Retinal pigment epithelial cell (primary cell): ENCODE measurements at regions not wholly inside any gene's neighbourhood (a gene's known extent, or its start where the extent isn't known, plus 50 kb on each side); places are given as distances from the start of the nearest gene placed in this dataset.
"Not testable (repeated sequence)": the region's sequence is repeated elsewhere in the genome, so short reads cannot be mapped to it uniquely, and the experiment has no call there.

Experiments
- DNase-seq: peaks from one replicate; pipeline ENCODE4 v3.0.0-alpha.2; 2010; ENCODE audit warnings: low read depth
- H3K4me3 ChIP-seq: 2 replicates; pipeline ENCODE4 v1.5.1; 2011; ENCODE audit warnings: mild to moderate bottlenecking, low read length, control low read depth, moderate library complexity
- CTCF ChIP-seq: conservative IDR thresholded peaks from 2 replicates; pipeline ENCODE4 v1.5.1; 2011; ENCODE audit warnings: low read depth, low read length, control low read depth, inconsistent platforms

GRCh38 chr10:9848981-9849380 lies 1168.7 kb upstream of the CELF2 start:
- TF ChIP-seq CTCF: no peak
- DNase-seq: no peak
- no peak overlapping the region for H3K4me3 ChIP-seq

GRCh38 chr10:9850415-9850814 lies 1167.3 kb upstream of the CELF2 start:
- no peak for TF ChIP-seq CTCF
- no peak overlapping the region for H3K4me3 ChIP-seq
- DNase-seq: no peak

GRCh38 chr10:9851808-9852207 lies 1165.9 kb upstream of the CELF2 start:
- H3K4me3 ChIP-seq: no peak overlapping the region
- no peak for TF ChIP-seq CTCF
- DNase-seq: no peak

DNA sequence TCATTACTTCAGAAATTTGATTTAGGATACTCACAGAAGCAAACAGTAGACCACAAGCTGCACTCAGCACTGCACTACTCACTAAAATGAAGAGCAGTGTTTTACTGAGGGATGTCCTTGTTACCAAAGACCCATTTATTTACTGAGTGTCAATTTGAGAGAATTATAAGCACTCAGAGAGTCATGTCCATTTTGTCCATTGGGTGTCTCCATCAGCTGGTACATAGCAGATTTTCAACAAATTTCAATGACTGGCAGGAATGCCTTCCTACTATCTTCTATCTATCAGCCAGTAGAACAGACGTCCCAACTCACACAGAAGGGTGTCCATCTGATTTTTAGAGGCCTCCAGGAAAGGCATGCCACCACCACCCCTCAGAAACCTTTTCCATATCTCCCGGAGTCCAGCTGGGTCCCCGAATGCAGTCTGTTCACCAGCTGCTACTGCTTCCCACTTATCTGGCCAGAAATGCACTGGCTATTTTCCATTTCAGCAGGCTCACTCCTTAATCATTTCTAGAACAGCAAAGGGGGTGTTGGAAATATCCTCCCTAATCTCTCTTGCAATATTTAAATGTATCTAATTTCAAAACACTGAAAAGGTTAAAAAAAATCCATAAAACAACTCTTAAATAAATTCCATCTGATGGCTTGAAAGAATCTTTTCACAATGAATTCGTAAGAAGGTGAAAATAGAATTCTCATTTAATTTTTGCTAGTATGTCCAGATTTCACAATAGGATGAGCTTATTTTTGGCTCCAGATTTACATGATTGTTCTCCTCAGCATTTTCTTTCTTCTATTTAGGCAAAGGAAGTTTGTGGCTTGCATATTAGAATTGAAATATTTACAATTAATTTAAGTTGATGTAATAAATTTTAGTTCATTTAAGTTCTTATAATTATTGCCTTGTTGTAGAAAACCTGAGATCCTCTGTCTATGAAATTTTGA lies 1164.0 kb upstream of the CELF2 start:
- no peak overlapping the region for H3K4me3 ChIP-seq
- DNase-seq: no peak
- TF ChIP-seq CTCF: no peak

- H3K4me3 ChIP-seq, DNase-seq: not testable (repeated sequence)
Measured at GRCh38 chr10:9855451-9855850, 1162.2 kb upstream of the CELF2 start.

GRCh38 chr10:9858816-9859215 lies 1158.9 kb upstream of the CELF2 start:
- no peak for DNase-seq
- TF ChIP-seq CTCF: no peak

DNA sequence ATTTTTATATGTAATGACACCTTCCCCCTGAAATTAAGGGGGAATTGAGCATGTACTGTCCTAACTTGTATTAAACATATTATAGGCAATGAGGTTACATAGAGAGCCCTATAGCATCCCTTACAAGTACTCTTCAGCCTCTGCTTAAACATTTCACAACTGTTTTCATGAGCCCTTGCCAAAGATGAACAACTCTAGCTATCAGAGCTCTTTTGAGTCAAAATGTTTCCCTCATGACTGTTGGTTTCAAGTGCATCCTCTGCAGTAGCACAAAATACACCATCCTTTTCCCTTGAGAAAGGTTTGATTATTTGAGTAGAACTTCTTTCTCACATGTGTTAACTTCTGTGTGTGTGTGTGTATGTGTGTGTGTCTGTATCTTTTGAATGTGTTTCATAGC lies 1157.6 kb upstream of the CELF2 start:
- no peak for TF ChIP-seq CTCF
- H3K4me3 ChIP-seq: no peak overlapping the region
- DNase-seq: no peak

More at GRCh38 chr10:9858816-9859215, 1158.9 kb upstream of the CELF2 start:
- H3K4me3 ChIP-seq: no peak overlapping the region
